Suprapubic skin (tissue), 4 donors: ENCODE measurements at regions not wholly inside any gene's neighbourhood (a gene's known extent, or its start where the extent isn't known, plus 50 kb on each side); places are given as distances from the start of the nearest gene placed in this dataset.
"Not testable (repeated sequence)": the region's sequence is repeated elsewhere in the genome, so short reads cannot be mapped to it uniquely, and the experiment has no call there.

Source experiments
- CTCF ChIP-seq, 2 donors: fragments of 200-600 bp in 1 of 2; fragments of 450-650 bp in 1 of 2; sonication (generic) in 1 of 2; IDR thresholded peaks; one replicate each; pipeline ENCODE4 v1.5.1; 2016 to 2019; ENCODE audit warnings: antibody characterized with exemption in 2 of 2, mild to moderate bottlenecking in 1 of 2, moderate library complexity in 1 of 2
- POLR2A ChIP-seq, 2 donors: fragments of 450-650 bp; IDR thresholded peaks; one replicate each; pipeline ENCODE4 v1.6.1; 2017; ENCODE audit warnings: antibody characterized with exemption in 2 of 2, mild to moderate bottlenecking in 2 of 2, moderate library complexity in 2 of 2
- POLR2AphosphoS5 ChIP-seq, 3 donors: sonication (generic); formaldehyde crosslinking; IDR thresholded peaks; one replicate each; pipeline ENCODE4 v1.6.1; 2017; ENCODE audit warnings: antibody characterized with exemption in 3 of 3

- not testable (repeated sequence) for TF ChIP-seq CTCF, POLR2AphosphoS5, POLR2A (IDR thresholded peaks at IDR 0.05)
These were observed 1491.2 kb upstream of the TPTE start for GRCh38 chr21:9030141-9030665.
